GM15510 (cell line): ENCODE measurements at regions not wholly inside any gene's neighbourhood (a gene's known extent, or its start where the extent isn't known, plus 50 kb on each side); places are given as distances from the start of the nearest gene placed in this dataset.

Experiments used
- POLR2A ChIP-seq: IDR thresholded peaks from 3 replicates; pipeline ENCODE4 v1.6.1; 2011; ENCODE audit warnings: borderline replicate concordance; ENCODE audit not compliant: insufficient read length; ENCODE audit errors: extremely low read depth

DNA sequence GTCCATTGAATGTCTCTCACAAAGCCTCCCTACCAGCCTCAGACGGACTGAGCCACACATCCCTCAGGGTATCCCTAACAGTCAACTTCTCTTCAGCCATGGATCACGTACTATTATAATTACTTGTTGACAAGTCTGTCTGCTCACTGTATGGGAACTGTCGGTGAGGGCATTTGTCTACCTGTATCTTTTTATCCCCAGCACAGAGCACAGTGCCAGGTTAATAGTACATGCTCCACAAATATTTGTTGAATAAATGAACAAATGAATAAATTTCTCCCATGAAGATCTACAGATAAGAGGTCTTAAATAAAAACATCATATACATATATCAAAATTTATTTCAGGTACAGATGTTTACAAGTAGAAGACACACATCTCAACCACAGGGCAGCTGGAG, 414.0 kb downstream of the SOX9 start:
- TF ChIP-seq POLR2A = no peak

DNA sequence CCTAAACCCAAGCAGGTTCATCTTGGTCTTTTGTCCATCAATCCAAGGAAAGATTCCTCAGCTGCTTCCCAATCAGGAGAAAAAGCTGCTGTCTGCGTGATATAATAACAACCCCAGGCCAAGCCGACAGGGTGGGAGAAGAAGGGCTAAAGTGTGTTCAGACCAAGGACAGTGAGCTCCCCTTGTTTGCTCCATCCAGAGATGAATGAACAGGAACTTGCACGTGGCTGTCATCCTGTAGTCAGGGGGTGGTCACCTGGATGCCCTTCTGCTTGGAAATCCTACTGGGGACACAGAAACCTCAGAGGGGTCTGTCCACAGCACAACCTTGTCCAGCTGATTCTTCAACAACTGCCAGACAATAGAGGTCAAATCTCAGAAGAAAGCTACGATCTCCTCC, 414.5 kb downstream of the SOX9 start:
- TF ChIP-seq POLR2A = no peak

DNA sequence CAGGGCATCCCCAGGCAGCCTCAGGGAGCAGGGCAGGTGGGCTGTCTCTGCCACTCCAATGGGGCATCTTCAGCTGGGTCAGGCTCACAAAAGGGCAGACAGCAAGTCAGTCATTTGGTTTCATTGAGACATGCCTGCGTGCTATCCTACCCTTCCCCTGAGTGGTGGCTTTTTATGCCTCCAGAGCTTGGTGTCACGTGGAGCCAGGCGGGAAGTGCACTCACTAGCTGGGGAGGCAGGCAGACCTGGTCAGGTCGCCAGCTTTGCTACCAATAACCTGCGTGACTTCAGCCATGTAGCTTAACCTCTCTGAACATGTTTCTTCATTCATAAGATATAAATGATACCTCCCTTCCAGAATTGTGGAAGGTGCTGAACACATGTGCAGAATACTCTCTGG, 415.0 kb downstream of the SOX9 start:
- no peak for TF ChIP-seq POLR2A

DNA sequence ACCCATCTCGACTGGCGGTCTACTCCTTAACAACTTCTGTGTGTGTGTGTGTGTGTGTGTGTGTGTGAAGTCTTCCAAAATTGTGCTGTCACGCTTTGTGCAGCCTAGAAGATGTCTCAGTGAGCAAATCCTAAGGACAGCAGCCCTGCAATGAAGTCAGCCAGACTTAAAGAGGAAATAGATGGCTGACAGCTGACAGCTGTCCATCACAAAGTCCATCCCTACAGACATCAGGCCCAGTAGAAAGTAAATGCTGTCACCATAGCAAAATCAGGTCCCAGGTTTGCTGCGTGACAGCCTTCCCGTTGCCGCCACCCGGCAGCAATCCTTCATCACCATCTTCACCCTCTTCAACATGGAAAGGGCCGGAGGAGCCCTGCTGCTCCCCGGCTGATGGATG, 416.0 kb downstream of the SOX9 start:
- no peak for TF ChIP-seq POLR2A

DNA sequence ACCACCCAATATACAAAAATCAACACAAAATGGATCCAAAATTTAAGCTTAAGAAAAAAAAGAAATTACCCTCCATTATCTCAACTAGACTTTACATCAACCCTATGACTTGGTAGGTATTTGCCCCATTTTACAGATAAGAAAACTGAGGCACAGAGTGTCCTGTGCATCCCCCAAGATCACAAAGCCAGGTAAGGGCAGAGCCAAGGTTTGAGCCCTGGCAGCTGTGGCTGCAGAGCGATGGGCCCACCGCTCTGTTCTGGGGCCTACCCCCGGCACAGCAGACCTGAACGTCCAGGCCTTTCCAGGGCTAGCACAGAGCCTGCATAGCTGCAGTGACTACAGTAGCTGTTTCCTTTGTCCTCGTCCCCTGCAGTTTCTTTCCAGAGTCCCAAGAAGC, 417.6 kb downstream of the SOX9 start:
- no peak for TF ChIP-seq POLR2A

DNA sequence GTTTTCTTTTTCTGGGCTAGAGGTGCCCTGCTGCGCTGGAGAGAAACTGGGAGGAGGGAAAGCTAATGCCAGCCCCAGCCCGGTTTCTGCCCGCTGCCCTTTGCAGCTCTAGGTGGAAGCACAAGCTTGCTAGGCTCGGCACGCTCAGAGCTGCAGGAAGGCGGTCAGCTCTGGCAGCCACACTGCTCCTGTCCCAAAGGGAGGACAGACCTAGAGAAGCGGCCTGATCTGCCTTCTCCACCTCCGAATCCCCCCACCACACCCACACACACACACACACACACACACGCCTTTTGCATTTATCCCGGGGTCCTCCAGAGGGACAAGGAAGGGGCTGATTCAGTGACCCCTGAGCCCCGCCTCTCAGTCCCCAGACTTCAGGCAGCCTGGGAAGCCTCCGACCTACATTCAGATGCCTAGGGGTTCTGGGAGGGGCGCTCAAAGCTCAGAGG, 418.1 kb downstream of the SOX9 start:
- TF ChIP-seq POLR2A = no peak

DNA sequence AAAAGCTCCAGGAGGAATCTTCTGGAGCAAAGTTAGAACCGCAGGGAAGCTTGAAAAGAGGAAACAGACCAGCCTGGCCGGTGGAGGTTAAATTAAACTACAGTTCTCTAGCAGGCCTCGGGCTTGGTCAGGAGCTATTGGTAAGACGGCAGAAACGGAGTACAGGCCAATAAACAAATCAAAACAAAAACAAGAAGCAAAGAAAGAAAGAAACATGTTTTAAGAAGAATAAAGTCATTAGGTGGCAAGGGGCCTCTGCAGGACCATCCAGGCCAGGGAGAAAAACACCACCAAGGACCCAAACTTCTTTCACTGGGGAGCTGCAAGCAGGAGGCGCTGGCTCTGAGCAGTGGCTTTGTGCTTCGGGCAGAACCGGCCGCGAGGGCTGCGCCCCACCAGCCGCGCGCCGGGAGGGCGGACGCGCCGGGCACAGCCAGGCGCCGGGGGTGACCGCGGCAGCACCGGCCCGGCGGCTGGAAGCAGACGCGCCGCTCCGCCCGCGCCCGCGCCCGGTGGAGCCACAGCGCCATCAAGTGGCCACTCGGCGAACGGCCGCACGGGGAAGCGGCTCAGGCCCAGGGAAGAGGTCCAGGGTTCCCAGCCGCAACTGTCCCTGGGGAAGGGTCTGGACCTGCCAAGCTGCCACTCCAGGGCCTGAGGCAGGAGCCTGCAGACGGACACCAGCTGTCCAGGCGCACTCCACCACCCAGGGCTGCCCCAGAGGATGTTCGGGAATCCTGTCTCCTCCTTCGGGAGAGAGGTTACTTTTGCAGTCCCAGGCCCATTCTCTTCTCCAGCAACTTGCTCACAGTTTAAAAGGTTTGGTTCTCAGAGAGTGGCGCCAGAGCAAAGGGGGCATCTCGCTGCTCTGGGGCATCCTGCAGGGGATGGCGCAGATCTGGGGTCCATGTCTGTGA, 419.4 kb downstream of the SOX9 start:
- TF ChIP-seq POLR2A = no peak

DNA sequence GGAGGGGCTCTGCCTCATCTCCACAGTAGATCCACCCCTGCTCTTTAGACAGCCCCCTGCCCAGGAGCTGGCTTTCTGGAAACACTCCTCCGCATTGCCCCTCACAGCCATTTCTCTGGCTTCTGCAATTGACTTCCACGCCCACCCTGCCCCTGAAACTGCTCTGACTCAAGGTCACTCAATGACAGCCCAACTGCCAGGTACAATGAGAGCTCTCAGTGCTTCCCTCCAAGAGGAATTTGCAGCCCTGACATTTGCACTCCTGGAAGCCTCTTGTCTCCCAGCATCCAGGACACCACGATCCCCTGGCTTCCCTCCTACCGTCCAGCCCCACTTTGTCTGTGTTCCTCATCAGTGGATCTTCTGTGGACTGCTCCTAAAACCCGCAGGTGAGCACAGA, 421.5 kb downstream of the SOX9 start:
- no peak for TF ChIP-seq POLR2A

DNA sequence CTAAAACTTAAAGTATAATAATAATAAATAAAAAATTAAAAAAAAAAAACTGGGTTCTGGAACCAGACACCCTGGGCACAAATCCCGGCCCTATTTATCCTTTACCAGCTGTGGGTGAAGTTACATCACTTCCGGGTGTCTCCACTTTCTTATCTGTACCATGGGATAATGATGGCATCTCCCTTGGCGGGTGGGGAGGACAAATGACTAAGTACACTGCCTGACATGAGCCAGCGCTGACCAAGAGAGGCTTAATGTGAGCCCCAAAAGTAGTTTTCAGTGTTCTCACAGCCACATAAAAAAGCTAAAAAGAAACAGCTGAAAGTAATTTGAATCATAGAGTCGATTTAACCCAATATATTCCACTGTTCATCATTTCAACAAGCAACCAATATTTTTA, 424.9 kb downstream of the SOX9 start:
- TF ChIP-seq POLR2A = no peak

DNA sequence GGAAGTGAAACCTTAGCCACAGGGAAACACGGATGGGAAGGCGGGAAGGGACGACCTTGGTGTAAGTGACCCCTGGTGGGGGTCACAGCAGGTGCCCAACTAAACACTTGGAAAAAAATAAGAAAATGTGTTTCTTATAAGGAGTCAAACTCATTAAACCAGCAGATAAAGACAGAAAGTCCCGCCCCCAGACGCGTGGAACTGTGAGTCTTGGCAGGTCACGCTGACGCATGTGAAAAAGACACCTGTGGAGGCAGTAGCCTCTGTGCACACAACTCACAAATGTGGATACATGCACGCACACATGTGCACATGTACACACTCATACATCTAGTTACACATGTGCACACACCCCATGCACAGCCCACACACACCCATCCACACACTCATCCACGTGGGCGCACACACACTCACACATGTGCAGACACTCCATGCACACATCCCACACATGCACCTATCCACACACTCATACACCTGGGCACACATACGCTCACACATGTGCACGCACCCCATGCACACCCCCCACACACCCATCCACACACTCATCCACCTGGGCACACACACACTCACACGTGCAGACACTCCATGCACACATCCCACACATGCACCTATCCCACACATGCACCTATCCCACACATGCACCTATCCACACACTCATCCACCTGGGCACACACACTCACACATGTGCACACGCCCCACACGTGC, 432.4 kb downstream of the SOX9 start:
- no peak for TF ChIP-seq POLR2A

DNA sequence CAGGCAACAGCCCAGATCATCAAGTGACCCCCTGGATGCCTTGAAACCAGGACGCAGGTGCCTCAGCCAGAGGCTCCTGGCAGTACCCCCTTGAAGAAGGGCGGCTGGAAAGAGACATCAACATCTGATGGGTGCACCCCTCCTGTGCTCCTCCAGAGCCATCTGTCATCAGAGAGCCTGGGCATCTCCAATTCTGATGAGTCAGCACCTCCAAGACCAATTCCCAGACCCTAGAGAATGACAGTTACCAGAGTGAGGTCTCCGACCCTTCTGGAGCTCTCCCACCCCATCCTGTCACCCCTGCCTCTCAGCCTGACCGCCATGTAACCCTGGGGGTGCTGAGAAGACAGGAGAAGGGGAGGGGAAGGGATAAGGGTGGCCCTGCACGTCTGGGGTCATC, 433.7 kb downstream of the SOX9 start:
- TF ChIP-seq POLR2A = no peak

DNA sequence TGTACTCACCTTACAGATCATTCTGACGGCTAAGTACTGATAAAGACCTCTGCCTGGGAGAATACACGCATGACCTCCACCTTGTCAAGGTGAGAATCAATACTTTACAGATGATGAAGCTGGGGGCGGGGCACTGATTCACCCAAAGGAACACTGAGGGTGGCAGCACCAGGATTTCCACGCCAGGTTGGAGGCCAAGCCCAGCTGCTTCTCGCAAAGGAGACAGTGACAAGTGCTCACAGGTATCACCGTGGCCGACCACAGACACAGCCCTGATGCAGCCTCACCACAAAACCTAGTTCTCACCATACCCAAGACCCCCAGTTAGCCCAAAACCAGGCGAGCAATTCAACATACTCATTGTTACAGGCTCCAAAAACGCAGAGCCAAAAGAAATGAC, 434.2 kb downstream of the SOX9 start:
- TF ChIP-seq POLR2A = no peak

DNA sequence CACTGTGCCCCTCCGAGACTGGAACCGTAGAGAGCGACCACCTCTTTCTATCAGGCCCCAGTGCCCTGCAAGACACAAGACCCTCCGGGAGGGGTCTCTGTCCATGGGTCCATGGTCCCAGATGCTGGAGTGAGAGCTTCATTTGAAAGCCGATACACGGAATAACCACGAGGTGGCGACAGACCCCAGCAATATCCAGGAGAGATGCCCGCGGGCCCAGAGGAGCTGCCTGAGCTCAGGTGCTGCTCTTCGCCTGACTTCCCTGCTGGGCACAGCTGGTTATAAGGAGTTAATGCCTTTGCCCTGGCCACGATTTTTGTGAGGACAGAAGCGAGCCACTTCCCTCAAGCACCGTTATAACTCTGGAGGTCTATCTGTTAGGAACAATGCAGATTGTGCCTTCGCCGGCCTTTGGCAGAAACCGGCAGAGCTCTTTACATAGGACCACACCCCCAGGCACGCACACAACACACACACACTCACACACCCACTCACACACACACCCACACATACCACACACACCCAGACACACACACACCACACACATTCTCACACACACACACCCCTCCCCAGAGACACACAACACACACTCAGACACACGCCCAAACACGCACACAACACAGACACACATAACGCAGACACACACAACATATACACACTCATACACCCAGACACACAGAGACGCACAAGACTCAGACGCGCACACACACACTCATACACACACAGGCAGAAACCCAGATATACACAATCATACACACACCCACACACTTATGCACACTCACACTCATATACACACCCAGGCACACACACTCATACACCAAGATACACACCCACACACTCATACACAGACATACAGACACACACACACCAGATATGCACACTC, 436.4 kb downstream of the SOX9 start:
- TF ChIP-seq POLR2A = no peak

DNA sequence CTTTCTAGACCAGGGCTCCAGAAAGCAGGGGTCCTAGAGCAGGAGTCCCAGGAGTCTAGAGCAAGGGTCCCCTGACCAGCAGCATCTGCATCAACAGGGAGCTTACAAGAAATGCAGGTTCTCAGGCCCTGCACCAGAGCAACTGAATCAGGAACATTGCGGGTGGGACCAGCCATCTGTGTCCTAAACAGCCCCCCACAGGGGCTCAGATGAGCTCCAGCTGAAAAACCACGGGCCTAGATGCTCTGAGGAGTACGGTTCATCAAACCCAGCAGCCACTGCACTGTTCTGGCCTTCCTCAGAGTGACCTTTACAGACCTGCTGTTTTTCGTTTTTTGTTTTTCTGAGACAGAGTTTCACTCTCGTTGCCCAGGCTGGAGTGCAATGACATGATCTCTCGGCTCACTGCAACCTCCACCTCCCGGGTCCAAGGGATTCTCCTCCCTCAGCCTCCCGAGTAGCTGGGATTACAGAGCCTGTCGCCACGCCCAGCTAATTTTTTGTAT, 438.2 kb downstream of the SOX9 start:
- TF ChIP-seq POLR2A = no peak
